HG02623 (cell line): ENCODE measurements at regions not wholly inside any gene's neighbourhood (a gene's known extent, or its start where the extent isn't known, plus 50 kb on each side); places are given as distances from the start of the nearest gene placed in this dataset.
"Not testable (repeated sequence)": the region's sequence is repeated elsewhere in the genome, so short reads cannot be mapped to it uniquely, and the experiment has no call there.

Experiments
- ATAC-seq: cut with Tn5 transposase; IDR thresholded peaks from one replicate; pipeline ENCODE4 v1.9.1; 2021; ENCODE audit warnings: moderate library complexity; ENCODE audit not compliant: unreplicated experiment

DNA sequence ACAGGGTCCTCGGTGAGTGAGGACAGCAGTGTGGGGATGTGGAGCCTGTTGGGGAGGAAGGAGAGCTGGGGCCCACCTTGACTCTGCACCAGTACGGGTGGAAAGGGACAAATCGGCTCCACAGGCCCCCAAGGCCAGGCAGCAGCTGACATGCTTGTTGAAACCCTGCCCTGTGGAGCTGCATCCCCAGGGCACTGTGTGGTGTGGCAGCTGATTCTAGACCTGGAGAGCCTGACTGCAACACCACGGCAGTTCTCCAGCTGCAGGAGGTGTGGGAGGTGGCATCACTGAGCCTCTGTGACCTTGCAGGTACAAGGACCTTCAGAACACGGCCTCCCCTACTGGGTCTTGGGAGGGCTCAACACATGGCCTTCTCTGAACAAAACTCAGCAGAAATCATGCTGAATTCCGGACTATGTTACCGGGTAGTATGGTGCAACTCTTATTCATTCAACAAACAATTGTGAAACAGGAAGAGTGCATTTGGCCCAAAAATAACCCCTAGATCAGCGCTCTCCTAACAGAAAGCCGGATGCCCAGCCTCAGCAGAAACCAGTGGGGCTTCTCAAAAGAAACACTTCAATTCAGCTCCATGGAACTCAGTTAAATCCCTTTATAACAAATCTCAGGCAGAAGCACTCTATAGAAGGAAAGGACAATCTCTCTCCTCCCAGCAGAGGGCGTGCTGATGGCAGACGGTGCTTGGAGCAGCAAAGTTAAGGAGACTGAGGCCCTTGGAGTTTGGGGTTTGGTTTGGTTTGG, 104.4 kb upstream of the SALL3 start:
- no peak for ATAC-seq

DNA sequence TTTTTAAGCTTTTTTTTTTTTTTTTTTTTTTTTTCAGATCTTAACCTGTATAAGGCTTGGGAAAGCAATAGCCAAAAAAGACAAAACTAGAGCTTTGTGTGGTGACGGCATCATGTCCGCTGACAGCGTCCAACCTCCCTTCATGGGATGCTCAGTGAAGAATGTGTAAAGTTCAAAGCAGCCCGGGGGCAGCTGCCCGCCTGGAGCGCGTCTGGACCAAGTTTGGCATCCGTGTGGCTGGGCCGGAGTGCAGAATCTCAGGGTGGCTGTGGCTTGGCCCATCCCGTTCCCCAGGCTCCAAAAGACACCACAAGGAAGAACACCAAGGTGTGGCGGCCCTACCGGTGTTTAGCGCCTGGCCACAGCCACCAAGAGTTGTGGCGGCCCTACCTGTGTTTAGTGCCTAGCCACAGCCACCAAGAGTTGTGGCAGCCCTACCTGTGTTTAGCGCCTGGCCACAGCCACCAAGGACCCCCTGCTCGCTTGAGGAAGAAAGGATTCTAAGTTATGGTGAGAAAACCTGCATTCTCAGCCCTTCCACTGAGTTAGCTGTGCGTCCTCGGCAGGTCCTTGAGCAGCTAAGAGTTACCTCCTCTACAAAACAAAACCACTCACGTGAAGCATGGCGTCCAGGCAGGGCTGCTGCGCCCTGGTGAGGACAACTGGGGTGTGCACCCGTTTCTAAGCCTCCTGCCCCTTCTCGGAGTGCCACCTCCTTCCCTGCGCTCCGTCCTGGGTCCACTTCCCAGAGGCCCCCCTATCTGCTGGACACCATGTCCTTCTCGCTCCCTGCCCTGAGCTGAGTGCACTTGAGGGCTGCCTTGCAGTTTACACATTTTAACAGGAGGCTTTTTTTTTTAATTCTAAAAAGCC, 103.6 kb upstream of the SALL3 start:
- ATAC-seq, result no peak

DNA sequence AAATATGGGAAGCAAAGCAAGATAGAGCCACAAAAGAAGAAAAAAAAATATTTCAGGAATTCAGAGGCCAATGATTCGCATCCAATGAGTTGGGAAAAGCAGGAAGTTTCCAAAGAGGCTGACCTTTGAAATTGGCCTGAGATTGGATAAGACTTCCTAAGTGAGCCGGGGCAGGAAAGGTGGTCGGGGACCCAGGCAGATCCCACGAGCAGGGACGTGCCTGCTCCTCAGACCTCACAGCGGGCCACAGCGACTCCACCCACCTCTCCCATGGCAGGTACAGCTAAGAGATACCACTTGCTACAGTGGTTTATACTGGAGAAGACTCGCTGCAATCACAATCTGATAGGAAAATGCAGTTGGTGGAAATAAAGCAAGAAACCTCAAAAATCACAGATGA, 102.8 kb upstream of the SALL3 start:
- ATAC-seq, result no peak

DNA sequence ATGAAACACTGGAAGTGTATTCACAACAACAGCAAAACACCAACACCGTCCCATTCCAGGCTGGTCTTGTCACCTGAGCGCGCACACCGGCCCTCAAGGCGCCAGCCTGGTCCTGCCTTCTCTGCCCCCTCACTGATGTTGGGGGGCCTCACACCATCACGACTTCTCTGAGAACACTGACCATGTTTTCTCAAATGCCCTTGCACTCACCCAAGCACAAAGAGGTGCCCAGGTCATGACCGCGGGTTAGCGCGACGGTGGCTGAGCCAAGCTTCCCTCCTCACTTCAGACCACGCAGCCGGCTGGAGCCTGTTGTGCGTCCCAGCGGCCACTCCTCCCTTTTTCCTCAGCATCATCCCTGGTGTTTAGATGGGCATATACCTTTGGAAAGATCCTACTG, 101.3 kb upstream of the SALL3 start:
- no peak for ATAC-seq

DNA sequence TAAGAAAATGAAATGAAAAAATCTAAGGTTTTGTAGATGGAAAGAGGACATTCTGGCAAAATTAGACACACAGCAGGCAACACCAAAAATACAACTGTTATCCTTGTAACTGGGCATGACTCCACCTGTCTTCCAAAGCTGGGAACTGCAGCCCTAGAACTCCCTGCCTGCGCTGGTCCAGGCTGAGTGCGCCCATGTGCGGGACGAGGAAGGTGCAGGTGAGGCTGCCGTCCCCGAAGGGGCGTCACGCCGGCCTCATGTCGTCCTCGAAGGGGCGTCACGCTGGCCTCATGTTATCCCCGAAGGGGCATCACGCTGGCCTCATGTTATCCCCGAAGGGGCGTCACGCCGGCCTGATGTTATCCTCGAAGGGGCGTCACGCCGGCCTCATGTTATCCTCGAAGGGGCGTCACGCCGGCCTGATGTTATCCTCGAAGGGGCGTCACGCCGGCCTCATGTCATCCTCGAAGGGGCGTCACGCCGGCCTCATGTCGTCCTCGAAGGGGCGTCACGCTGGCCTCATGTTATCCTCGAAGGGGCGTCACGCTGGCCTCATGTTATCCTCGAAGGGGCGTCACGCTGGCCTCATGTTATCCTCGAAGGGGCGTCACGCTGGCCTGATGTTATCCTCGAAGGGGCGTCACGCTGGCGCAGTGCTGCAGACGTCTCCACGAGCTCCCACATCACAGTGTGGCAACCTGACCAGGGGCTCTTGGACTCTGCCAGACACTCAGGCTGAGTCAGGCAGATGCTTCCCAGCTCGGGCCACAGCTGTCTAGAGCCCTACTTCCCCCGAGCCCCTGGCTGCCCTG, 100.3 kb upstream of the SALL3 start:
- not testable (repeated sequence) for ATAC-seq

DNA sequence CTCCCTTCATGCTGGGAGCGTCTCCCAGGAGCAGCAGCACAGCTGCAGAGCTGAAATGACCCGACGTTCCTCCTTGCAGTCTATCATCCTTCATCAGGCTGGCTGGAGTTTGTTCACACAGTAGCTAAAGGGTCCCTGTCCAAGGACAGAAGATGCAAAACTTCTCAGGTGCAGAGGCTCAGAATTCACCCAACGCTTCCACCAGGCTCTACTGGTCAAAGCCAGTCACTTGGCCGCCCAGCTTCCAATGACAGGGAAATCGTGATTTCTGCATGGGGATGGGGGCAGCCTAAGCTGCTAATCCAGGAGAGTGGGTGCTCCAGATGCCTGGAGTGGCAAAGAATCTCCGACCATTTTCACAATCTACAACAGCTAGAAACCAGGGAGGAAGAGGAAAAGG, 97.0 kb upstream of the SALL3 start:
- ATAC-seq, result no peak

DNA sequence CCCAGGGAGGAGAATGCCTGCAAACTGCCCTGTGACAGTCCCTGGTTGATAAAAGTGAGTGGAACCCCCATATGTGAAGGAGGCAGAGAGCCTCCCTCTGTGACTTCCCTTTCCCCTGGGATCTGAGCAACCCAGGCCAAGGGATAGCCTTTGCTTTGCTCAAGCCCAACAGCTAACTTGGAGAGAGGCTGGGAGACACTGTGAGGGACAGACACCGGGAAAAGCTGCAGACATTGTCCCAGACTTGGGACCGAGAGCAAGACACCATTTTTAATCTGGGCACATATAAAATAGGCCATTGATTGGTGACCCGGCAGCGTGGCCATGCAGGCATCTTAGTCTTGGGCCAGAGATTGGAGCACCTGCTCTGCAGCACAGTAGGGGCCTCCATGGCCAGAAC, 96.1 kb upstream of the SALL3 start:
- no peak for ATAC-seq

DNA sequence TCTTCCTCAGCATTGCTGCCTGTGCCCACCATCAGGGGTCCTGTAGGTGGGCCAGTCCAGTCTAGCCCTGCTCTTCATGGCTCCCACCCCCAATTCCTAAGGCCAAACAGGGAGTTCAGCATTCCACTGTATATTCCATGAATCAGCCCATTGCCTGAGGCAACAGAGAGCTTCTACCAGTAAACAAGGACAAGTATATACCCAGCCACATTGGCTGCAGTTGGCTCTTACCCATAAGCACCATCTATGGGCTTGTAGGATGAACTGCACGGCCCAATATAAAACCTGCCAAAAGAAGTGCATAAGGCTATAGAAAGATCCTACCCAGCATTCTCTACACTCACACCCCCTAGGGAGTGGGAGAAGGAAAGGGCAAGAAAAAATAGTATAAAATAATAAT, 95.1 kb upstream of the SALL3 start:
- no peak for ATAC-seq

DNA sequence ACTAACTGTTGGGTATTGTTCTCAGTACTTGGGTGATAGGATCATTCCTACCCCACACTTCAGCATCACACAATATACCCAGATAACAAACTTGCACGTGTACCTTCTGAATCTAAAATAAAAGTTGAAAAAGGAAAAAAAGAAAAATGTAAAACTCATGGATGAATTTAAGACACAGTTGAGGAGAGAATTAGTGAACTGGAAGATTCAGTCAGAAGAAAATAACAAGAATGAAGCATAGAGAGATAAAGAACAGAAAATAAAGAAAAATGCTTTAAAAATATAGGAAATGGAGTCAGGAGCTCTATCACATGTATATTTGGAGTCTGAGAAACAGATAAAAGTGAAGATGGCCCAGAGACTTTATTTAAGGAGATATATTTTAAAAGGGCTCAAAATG, 90.4 kb upstream of the SALL3 start:
- ATAC-seq, result no peak

DNA sequence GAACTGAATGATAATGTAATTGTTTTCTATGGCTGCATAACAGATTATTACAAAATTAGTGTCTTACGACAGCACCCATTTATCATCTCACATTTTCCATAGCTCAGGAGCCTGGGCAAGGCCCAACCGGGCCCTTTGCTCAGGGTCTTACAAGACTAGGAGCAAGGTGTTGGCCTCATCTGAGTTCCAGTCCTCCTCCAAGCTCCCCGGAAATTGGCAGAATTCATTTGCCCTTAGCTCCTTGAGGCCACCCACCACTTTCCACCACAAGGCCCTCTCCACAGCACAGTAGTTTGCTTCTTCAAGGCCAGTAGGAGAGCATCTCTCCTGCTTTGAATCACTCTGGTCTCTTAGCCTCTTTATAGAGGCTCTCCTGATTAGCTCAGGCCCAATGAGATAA, 89.2 kb upstream of the SALL3 start:
- ATAC-seq, result no peak

DNA sequence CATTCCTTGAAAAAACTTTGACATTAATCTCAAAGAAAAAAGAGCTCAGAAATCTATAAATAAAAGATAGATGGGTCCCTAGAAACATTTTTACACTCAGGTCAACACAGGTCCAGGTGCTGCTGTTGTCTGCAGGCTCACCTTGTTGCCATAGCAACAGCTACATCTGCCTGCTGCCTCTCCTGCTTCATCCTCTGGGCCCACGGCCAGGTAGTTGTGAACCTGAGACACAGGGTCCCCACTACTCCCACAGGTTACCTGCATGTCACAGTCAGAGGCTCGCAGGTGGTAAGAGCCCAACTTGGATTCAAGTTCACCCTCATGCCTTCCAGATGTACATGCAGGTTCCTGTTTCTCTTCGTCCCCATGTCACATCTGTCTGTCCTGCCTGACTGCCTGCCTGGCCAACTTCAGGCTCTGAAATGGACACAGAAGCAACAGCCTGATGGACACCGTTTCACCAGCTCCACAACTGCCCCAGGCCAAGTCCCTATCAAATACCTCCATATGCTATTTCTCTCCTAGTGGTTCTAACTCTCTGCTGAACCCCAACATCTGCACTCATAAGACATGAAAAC, 88.3 kb upstream of the SALL3 start:
- ATAC-seq, result no peak

DNA sequence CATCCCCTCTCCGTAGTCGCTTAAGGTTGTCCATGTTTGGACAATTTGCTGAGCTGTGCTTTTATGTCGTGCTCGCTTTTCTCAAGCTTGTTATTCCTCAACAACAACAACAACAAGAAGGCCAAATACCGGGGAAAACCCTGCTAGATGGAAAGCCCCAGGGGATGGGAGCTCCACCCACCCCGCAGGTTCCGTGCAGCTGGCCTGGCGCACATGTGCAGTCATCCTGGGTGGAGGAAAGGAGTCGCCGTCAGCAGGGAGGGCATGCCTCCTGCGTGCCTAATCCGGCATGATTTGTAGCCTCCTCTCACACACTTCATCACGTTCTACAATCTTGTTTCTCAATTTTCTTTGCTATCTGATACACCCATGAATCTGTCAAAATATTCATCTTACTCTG, 87.4 kb upstream of the SALL3 start:
- ATAC-seq, result no peak

DNA sequence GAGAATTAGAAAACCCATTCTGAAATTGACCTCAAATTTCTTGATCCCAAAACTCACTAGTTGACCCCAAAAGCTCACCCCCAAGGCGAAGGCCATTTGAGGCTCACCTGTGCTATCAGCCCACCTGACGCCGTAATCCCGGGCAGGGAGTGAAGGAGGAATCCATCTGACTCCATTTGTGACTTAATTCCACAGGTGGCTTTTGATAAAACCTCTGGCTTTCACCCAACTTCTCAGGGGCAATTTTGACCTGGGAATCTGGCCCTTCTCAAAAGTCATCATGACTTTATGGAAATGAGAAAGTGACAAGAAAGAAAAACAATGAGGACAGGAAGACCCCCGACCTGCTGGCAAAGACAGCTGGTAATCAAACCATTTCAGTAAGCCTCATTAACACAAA, 86.9 kb upstream of the SALL3 start:
- ATAC-seq, result no peak

DNA sequence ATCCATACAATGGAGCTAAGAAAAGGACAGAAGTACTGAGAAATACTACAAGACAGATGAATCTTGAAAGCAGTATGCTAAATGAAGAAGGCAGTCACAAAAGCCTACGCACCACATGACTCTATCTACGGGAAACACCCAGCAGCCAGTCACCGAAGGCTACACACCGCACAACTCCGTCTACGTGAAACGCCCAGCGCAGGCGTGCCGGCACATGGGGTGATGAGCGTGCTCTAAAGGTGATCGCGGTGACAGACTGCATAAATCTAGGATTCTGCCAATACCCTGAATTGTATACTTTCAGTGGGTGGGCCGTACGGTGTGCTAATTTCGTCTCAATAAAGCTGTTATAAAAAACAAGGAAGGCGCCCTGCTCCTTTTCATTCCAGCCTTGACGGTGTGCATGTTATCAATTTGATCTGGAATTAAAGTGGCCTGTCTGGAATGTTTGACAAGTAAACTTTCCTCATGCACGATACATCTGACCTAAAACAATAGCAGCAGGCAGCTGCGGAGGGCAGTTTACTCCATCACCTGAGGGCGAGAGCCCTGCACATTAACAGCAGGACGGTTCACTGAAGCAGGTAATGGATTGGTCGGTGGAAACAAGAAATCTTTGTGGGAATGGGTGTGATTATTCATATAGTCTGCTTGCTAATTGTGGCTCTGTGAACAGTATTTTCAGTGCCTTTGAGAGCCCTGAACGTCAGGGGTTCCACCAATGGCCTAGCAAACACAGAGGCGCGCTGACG, 86.2 kb upstream of the SALL3 start:
- ATAC-seq, result no peak

DNA sequence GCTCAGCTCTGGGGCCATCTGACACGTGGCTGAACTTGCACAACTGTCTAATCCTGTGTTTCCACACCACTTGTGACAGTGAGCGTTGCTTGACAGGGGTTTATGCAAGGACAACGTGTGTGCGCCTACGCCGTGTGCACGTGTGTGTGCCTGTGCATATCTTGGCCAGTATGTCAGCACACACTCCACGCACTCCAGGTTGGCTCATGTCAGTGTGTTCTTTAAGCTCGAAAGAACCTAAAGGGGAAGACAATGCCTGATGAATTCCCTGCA, 85.6 kb upstream of the SALL3 start:
- ATAC-seq, result no peak

DNA sequence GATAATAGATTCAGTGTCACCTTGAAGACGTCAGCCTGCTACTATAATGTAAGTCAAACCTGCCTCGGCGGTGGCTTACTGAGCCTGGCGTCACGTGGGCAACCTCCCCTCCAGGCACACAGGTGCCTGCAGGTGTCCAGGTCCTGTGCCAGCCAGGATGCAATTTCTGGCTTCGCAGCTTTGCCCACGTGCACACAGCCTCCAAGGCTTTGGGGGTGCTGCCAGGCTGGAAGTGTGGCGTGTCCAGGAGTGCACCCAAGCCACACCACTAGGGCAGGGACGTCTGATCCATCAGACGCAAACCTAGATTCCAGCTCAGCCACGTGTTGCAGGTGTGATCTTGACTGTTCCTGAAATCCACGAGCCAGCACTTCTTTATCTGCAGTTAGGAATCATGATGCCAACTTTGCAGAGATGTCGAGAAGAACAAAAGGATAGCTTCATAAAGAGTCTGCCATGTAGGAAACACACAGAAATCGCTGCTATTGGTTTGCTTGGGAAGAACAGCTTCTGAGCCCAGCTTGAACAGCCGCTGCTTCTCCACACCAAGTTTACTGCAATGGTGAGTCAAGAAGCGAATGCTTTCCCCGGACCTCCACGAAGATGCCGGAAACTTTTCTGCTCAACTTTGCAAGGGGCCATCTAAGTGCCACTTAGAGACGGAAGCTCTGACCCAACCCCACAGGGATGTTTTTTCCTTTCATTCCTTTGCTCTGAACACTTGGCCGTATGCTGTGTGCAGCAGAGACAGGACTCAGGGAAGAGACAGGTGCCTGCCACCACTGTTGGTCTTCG, 84.2 kb upstream of the SALL3 start:
- ATAC-seq, result no peak

DNA sequence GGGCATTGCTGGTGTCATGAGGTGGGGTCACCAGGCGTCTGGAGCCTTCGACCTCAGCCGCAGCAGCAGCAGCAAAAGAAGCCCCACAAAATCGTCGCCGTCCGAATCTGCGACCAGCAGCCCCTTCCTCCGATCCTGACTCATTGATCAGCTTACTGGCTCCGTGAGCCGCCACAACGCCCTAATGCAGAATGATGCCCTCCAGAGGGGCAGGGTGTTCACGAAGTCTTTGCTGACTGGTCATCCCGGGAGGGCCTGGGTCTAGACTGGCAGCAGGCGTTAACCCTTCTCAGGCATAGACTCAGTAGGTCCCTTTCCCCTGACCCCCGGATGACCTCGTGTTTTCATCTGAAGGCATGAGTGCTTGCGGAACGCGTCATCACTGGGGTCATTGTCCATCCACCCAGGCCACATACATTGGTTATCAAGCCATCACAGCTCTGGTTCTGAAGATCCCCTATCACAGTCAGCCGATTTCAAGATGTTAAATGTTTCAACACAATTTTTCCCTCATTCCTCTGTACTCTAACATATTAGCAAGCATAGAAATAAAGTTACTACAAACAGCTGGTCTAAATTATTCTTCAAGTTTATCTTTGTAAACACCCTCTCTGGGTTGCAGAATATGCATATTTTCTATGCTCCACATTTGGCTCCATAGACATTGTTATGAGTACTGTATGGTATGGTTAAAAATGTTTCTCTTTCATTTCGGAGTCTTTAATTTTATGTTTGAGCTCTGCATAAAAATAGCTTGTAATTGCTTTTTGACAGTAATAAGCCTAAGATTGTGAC, 83.3 kb upstream of the SALL3 start:
- no peak for ATAC-seq

DNA sequence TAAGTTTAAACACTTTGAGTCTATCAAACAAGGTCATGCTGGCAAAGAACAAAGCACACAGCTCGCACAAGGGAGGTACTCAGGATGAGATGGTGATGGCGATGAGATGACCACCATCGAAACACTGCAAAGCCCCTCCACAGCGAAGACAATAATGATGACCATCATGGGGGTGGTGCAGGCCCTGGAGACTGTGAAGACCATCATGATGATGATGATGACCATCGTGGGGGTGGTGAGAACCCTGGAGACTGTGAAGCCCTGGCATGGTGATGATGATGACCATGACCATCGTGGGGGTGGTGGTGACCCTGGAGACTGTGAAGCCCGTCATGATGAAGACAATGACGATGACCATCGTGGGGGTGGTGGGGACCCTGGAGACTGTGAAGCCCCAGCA, 81.6 kb upstream of the SALL3 start:
- no peak for ATAC-seq

DNA sequence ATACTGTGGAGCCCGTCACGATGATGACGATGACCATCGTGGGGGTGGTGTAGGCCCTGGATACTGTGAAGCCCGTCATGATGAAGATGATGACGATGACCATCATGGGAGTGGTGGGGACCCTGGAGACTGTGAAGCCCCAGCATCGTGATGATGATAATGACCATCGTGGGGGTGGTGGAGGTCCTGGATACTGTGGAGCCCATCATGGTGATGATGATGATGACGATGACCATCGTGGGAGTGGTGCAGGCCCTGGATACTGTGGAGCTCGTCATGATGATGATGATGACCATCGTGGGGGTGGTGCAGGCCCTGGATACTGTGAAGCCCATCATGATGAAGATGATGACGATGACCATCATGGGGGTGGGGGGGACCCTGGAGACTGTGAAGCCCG, 81.0 kb upstream of the SALL3 start:
- ATAC-seq, result no peak
